ENCODE measurements at regions not wholly inside any gene's neighbourhood (a gene's known extent, or its start where the extent isn't known, plus 50 kb on each side); places are given as distances from the start of the nearest gene placed in this dataset.

GRCh38 chr1:228867951-228868730 lies 132.9 kb downstream of the RHOU start:
- DNase-seq (ENCODE audit: low read depth): no peak

DNA sequence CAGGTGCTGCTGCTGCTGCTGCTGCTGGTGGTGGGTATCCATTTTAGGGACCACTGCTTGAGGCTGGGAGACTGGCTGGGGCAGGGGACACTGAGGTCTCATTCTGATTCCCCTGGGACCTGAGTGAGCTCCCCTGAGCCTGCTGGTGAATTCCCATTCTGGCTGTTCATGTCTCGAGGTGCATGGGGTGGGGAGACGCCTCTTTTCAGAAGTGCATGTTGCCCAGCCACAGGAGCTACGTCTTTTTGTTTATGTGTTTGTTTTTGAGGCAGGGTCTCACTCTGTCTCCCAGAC lies 133.4 kb downstream of the RHOU start:
- DNase-seq (ENCODE audit: low read depth): no peak

- DNase-seq (ENCODE audit: low read depth): no peak
Observed at GRCh38 chr1:228869312-228869824, 134.1 kb downstream of the RHOU start.

DNA sequence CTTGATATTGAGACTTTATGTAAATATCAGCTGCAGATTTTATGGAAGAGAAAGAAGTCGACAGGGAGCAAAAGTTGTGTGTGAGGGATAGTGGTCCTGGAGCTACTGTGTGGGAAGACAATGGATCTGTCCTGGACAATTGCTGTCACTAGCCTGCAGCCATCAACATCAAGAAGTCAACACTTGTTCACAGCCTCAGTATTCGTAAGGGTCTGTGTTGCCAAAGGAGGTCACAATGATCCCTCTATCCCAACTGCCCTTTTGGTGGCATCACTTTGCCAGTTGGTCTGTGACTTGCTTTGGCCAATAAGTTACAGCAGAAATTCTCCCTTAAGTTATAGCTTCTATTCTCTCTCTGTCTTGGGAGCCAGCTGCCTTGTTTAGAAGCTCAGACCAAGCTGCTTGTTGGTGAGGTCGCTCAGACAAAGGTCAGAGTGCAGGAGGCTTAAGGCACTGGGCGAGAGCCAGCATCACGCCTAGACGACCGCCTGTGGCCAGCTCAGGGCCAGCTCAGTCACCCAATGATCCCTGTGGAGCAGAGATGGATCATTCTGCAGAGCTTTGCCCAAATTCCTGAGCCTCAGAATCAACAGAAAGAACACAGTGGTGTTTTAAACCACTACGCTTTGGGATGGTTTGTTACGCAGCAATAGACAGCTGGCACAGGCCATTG lies 134.9 kb downstream of the RHOU start:
- no peak for DNase-seq (ENCODE audit: low read depth)

- no peak for DNase-seq (ENCODE audit: low read depth)
Observed at GRCh38 chr1:228871314-228872061, 136.2 kb downstream of the RHOU start.

GRCh38 chr1:228872080-228872479 lies 136.8 kb downstream of the RHOU start:
- DNase-seq (ENCODE audit: low read depth): no peak

GRCh38 chr1:228873709-228874108 lies 138.4 kb downstream of the RHOU start:
- no peak for DNase-seq (ENCODE audit: low read depth)

DNA sequence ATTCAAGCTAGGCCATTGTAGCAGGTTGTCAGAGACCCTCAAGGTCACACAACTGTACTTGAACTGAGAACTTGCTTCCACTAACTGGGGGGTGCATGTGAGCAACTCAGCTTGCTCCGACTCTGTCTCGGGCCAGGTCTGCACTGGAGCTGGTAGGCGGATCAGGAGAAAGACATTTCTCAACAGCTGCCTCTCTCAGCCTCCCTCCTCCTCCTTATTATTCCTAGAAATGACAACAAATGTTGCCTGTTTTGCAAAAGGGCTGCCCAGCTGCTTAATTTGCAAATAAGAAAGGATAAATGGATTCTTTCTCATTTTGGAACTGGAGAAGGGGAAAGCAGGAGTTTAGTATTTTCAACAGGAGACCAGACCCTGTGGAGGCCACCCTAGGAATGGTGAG lies 140.5 kb downstream of the RHOU start:
- DNase-seq (ENCODE audit: low read depth): no peak

- DNase-seq (ENCODE audit: low read depth): no peak
Observed at GRCh38 chr1:228876187-228876586, 140.9 kb downstream of the RHOU start.

GRCh38 chr1:228879164-228879563 lies 143.9 kb downstream of the RHOU start:
- DNase-seq (ENCODE audit: low read depth): no peak

GRCh38 chr1:228882041-228882770 lies 146.9 kb downstream of the RHOU start:
- DNase-seq (ENCODE audit: low read depth): no peak

GRCh38 chr1:228882771-228883450 lies 147.6 kb downstream of the RHOU start:
- DNase-seq (ENCODE audit: low read depth): no peak

GRCh38 chr1:228883535-228883934 lies 148.3 kb downstream of the RHOU start:
- no peak for DNase-seq (ENCODE audit: low read depth)

DNA sequence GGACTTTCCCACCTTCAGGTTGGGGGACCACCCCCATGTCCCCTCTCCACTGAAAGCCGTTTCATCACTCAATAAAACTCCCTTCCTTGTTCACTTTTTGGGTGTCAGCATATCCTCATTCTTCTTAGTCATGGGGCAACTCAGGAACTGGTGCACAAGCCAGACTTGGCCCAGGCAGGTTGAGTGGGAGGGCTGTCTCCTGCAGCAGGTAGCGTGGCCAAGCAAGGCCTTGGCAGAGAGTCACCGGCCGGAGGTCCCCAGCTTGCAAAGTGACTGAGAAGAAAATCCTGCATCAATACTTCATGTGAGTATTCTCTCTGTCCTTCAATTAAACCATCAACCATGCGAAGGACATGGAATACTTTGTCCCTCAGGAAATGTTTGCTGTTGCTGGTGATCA lies 148.9 kb downstream of the RHOU start:
- DNase-seq (ENCODE audit: low read depth): no peak

DNA sequence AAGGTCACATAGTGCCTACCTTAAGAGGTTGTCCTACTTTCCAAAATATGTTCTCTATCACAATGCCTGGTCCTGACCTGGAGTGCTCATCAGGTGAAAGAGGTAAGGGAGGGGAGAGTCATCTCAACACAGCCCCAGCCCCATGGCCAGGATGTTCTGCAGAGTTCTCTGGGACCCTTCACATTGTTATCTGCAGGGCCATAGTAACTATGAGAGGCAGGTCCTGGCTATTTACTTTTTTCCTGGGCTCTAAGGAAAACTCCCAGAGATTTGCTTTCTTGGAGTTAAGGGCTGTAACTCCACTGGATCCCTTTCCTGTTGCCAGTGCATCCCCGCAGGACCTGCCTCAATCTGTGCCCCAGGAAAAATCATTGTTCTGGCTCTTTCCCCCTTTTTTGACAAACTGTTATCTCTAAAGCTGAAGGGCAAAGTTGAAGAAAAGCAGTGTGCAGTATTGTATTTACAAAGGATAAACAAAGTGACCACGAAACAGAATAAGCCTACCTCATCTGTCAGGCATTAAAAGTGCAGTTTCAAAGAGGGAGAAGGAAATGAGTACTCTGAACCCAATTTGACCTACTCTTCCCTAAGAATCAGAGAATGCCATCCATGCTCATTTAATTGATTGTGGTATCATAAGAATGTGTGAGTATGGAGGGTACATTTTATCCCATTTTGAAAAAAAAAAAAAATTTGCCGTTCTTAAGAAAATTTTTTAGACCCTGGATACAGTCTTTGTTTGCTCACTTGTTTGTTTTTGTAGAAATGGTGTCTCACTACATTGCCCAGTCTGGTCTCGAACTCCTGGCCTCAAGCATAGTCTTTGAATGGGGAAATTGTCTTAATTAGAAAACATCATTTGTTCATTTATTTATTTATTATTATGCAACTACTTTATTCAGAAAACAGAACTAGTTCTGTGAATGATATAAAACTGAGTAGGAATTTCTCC lies 149.6 kb downstream of the RHOU start:
- DNase-seq (ENCODE audit: low read depth): no peak

DNA sequence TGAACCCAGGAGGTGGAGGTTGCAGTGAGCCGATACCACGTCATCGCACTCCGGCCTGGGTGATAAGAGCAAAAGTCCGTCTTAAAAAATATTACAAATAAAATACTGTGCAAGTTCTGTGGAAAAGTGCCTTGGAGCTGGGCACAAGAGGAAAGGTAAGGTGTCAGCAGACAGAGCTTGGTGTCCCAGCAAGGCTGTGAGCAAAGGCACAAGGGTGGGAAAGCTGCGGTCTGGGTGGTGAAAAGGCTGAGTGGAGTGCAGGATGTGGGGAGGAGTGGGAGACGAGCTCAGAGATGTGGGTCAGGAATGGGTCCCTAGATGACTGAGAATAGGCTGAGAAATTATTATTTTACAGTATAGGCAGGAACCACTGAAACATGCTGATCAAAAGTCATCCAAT lies 150.6 kb downstream of the RHOU start:
- no peak for DNase-seq (ENCODE audit: low read depth)

GRCh38 chr1:228887101-228887500 lies 151.8 kb downstream of the RHOU start:
- DNase-seq (ENCODE audit: low read depth): no peak

- no peak for DNase-seq (ENCODE audit: low read depth)
Observed at GRCh38 chr1:228887960-228888359, 152.7 kb downstream of the RHOU start.

- DNase-seq (ENCODE audit: low read depth): no peak
Observed at GRCh38 chr1:228889289-228889688, 154.0 kb downstream of the RHOU start.

- no peak for DNase-seq (ENCODE audit: low read depth)
Observed at GRCh38 chr1:228891272-228892034, 156.2 kb downstream of the RHOU start.
